CD4-positive, alpha-beta memory T cell (primary cell): ENCODE measurements at regions not wholly inside any gene's neighbourhood (a gene's known extent, or its start where the extent isn't known, plus 50 kb on each side); places are given as distances from the start of the nearest gene placed in this dataset.
"Not testable (repeated sequence)": the region's sequence is repeated elsewhere in the genome, so short reads cannot be mapped to it uniquely, and the experiment has no call there.

Experiments used
- CTCF ChIA-PET: fragments of 350-600 bp; sonication (Branson Sonifier 250); formaldehyde crosslinking; loops from one replicate; lab custom pipeline; 2021; ENCODE audit warnings: inconsistent platforms; ENCODE audit not compliant: partially characterized antibody; lab: Charles Lee
- POLR2A ChIA-PET: fragments of 350-600 bp; sonication (Branson Sonifier 250); formaldehyde crosslinking; loops from one replicate; lab custom pipeline; 2021; ENCODE audit not compliant: partially characterized antibody; lab: Charles Lee
- DNase-seq, 5 donors: peaks; one replicate each; pipeline versions ENCODE4 v3.0.0 to v3.0.0-alpha.2; 2020 to 2022; ENCODE audit warnings: mixed read lengths in 1 of 5
- H3K27ac ChIP-seq: one replicate; pipeline ENCODE4 v1.7.0; 2013; ENCODE audit warnings: low read depth, low read length
- H3K27me3 ChIP-seq: 2 replicates; pipeline ENCODE4 v1.7.0; 2013; ENCODE audit warnings: mild to moderate bottlenecking, low read length, moderate library complexity; ENCODE audit not compliant: insufficient read depth
- H3K36me3 ChIP-seq: 2 replicates; pipeline ENCODE4 v1.7.0; 2013; ENCODE audit warnings: mild to moderate bottlenecking, low read length, moderate library complexity; ENCODE audit not compliant: insufficient read depth
- H3K4me1 ChIP-seq: 2 replicates; pipeline ENCODE4 v1.7.0; 2013; ENCODE audit warnings: mild to moderate bottlenecking, low read length, moderate library complexity; ENCODE audit not compliant: insufficient read depth
- H3K4me3 ChIP-seq, 2 donors: one replicate each; pipeline ENCODE4 v1.7.0; 2013; ENCODE audit warnings: low read length in 2 of 2, mild to moderate bottlenecking in 1 of 2
- H3K9me3 ChIP-seq, 2 donors: one replicate each; pipeline ENCODE4 v1.7.0; 2013; ENCODE audit warnings: low read length in 2 of 2, control low read depth in 1 of 2; ENCODE audit not compliant: control insufficient read depth in 1 of 2
- H3K27ac Mint-ChIP-seq, 7 donors: one replicate each; pipeline ENCODE4 v1.8.0; 2020 to 2021; ENCODE audit warnings: mixed read lengths in 7 of 7, mild to moderate bottlenecking in 6 of 7, inconsistent platforms in 3 of 7, moderate library complexity in 3 of 7
- H3K27me3 Mint-ChIP-seq, 2 donors: one replicate each; pipeline ENCODE4 v1.8.0; 2020 to 2021; ENCODE audit warnings: mixed read lengths in 2 of 2
- H3K36me3 Mint-ChIP-seq, 2 donors: one replicate each; pipeline ENCODE4 v1.8.0; 2020 to 2021; ENCODE audit warnings: mixed read lengths in 2 of 2, inconsistent platforms in 1 of 2, mild to moderate bottlenecking in 1 of 2
- H3K4me1 Mint-ChIP-seq, 4 donors: one replicate each; pipeline ENCODE4 v1.8.0; 2020 to 2021; ENCODE audit warnings: mixed read lengths in 4 of 4, mild to moderate bottlenecking in 1 of 4
- H3K4me3 Mint-ChIP-seq, 8 donors: one replicate each; pipeline ENCODE4 v1.8.0; 2020 to 2021; ENCODE audit warnings: mixed read lengths in 8 of 8, mild to moderate bottlenecking in 7 of 8, moderate library complexity in 6 of 8, inconsistent platforms in 3 of 8
- H3K9me3 Mint-ChIP-seq, 8 donors: one replicate each; pipeline ENCODE4 v1.8.0; 2020 to 2021; ENCODE audit warnings: mixed read lengths in 8 of 8, mild to moderate bottlenecking in 5 of 8, inconsistent platforms in 3 of 8, moderate library complexity in 1 of 8
- intact Hi-C: fragments of 100-400 bp; cut with micrococcal nuclease; formaldehyde crosslinking; loops from one replicate; pipeline ENCODE4 v1.15.1; 2023

GRCh38 chr3:182420741-182421140 lies 372.6 kb upstream of the ATP11B start:
- ChIA-PET CTCF (no interaction called here), POLR2A (no interaction called here)
- Histone ChIP-seq H3K36me3 (no peaks in the 10 kb centered on the region), H3K4me3 (no peak overlapping the region), H3K4me1 (no peaks in the 10 kb centered on the region), H3K27ac (no peak overlapping the region), H3K27me3 (no peaks in the 10 kb centered on the region), H3K9me3 (no peaks in the 10 kb centered on the region)
- intact Hi-C loops, result no loop called here
- Mint-ChIP-seq H3K27ac (no peak overlapping the region), H3K4me1 (no peaks in the 10 kb centered on the region), H3K9me3 (peaks cover 0 to 6% (median 2%) of the 10 kb centered on the region in 8 donors), H3K27me3 (no peaks in the 10 kb centered on the region), H3K36me3 (no peaks in the 10 kb centered on the region), H3K4me3 (no peak overlapping the region)
- no peak for DNase-seq

DNA sequence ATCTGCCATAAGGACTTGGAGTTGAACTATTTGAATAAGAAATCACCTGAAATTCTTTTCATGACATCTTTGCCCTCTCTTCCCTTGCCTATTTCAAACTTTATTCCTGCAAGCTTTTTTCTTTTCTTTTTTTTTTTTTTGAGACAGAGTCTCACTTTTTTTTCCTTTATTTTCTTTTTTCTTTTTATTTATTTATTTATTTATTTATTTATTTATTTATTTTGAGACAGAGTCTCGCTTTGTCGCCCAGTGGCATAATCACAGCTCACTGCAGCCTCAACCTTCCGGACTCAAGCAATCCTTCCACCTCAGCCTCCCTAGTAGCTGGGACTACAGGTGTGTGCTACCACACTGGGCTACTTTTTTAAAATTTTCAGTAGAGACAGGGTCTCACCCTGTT lies 369.3 kb upstream of the ATP11B start:
- H3K36me3 Mint-ChIP-seq, result no peaks in the 10 kb centered on the region
- H3K4me3 Mint-ChIP-seq, result no peak overlapping the region
- H3K9me3 Mint-ChIP-seq, result peaks cover 0 to 7% (median 2%) of the 10 kb centered on the region in 8 donors
- intact Hi-C loops, result no loop called here
- H3K27ac Mint-ChIP-seq, result no peak overlapping the region
- no peak overlapping the region for H3K4me3 ChIP-seq
- ChIA-PET POLR2A (no interaction called here), CTCF (no interaction called here)
- DNase-seq, result no peak
- no peaks in the 10 kb centered on the region for H3K4me1 ChIP-seq
- no peak overlapping the region for H3K27ac ChIP-seq
- no peaks in the 10 kb centered on the region for H3K27me3 Mint-ChIP-seq
- no peaks in the 10 kb centered on the region for H3K27me3 ChIP-seq
- H3K4me1 Mint-ChIP-seq, result no peaks in the 10 kb centered on the region
- no peaks in the 10 kb centered on the region for H3K9me3 ChIP-seq
- H3K36me3 ChIP-seq, result no peaks in the 10 kb centered on the region

- H3K4me1 Mint-ChIP-seq, H3K36me3 ChIP-seq, H3K4me3 Mint-ChIP-seq, H3K27me3 Mint-ChIP-seq, H3K27me3 ChIP-seq, H3K4me1 ChIP-seq, H3K27ac Mint-ChIP-seq, POLR2A ChIA-PET, H3K9me3 ChIP-seq, H3K36me3 Mint-ChIP-seq, H3K9me3 Mint-ChIP-seq, intact Hi-C loops, H3K4me3 ChIP-seq, H3K27ac ChIP-seq, DNase-seq, CTCF ChIA-PET: not testable (repeated sequence)
Observed at GRCh38 chr3:182425926-182426718, 367.2 kb upstream of the ATP11B start.

DNA sequence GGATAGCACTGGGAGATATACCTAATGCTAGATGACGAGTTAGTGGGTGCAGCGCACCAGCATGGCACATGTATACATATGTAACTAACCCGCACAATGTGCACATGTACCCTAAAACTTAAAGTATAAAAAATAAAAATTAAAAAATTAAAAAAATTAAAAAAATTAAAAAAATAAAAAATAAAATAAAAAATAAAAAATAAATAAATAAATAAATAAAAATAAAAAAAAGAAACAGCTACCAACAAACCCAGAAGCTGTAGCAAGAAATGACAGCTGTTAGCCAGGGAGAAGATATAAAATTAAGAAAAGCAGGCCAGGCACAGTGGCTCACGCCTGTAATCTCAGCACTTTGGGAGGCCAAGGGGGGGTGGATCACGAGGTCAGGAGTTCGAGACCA lies 361.3 kb upstream of the ATP11B start:
- H3K27me3 ChIP-seq, H3K27me3 Mint-ChIP-seq, H3K9me3 ChIP-seq, H3K36me3 Mint-ChIP-seq, POLR2A ChIA-PET, H3K36me3 ChIP-seq, H3K9me3 Mint-ChIP-seq, DNase-seq, H3K4me1 Mint-ChIP-seq, H3K27ac Mint-ChIP-seq, intact Hi-C loops, H3K4me3 ChIP-seq, CTCF ChIA-PET, H3K27ac ChIP-seq, H3K4me1 ChIP-seq, H3K4me3 Mint-ChIP-seq: not testable (repeated sequence)

GRCh38 chr3:182435860-182436259 lies 357.4 kb upstream of the ATP11B start:
- Histone ChIP-seq H3K9me3 (no peaks in the 10 kb centered on the region), H3K27me3 (no peaks in the 10 kb centered on the region), H3K4me1 (no peaks in the 10 kb centered on the region), H3K36me3 (no peaks in the 10 kb centered on the region), H3K27ac (no peak overlapping the region), H3K4me3 (no peak overlapping the region)
- H3K27me3 Mint-ChIP-seq, result peaks cover 0 to 1% of the 10 kb centered on the region in 2 donors
- POLR2A ChIA-PET, result no interaction called here
- peaks cover 0 to 7% (median 0%) of the 10 kb centered on the region in 8 donors for H3K9me3 Mint-ChIP-seq
- CTCF ChIA-PET, result no interaction called here
- intact Hi-C loops, result no loop called here
- H3K4me3 Mint-ChIP-seq, result no peak overlapping the region
- H3K36me3 Mint-ChIP-seq, result no peaks in the 10 kb centered on the region
- no peak overlapping the region for H3K27ac Mint-ChIP-seq
- no peak for DNase-seq
- H3K4me1 Mint-ChIP-seq, result no peaks in the 10 kb centered on the region

- Histone ChIP-seq H3K4me3 (no peak overlapping the region), H3K4me1 (no peaks in the 10 kb centered on the region), H3K27me3 (no peaks in the 10 kb centered on the region), H3K9me3 (no peaks in the 10 kb centered on the region), H3K27ac (no peak overlapping the region), H3K36me3 (no peaks in the 10 kb centered on the region)
- ChIA-PET POLR2A (no interaction called here), CTCF (no interaction called here)
- intact Hi-C loops, result no loop called here
- H3K27ac Mint-ChIP-seq, result no peak overlapping the region
- peaks cover 0 to 7% (median 0%) of the 10 kb centered on the region in 8 donors for H3K9me3 Mint-ChIP-seq
- no peak overlapping the region for H3K4me3 Mint-ChIP-seq
- H3K36me3 Mint-ChIP-seq, result no peaks in the 10 kb centered on the region
- peaks cover 0 to 1% of the 10 kb centered on the region in 2 donors for H3K27me3 Mint-ChIP-seq
- H3K4me1 Mint-ChIP-seq, result no peaks in the 10 kb centered on the region
- no peak for DNase-seq
Observed at GRCh38 chr3:182436547-182436946, 356.8 kb upstream of the ATP11B start.

- H3K27me3 Mint-ChIP-seq, result peaks cover 0 to 1% of the 10 kb centered on the region in 2 donors
- Histone ChIP-seq H3K4me3 (no peak overlapping the region), H3K36me3 (no peaks in the 10 kb centered on the region), H3K9me3 (no peaks in the 10 kb centered on the region), H3K4me1 (no peaks in the 10 kb centered on the region), H3K27ac (no peak overlapping the region), H3K27me3 (no peaks in the 10 kb centered on the region)
- H3K36me3 Mint-ChIP-seq, result no peaks in the 10 kb centered on the region
- H3K4me1 Mint-ChIP-seq, result no peaks in the 10 kb centered on the region
- H3K27ac Mint-ChIP-seq, result no peak overlapping the region
- intact Hi-C loops, result no loop called here
- DNase-seq, result no peak
- peaks cover 0 to 7% (median 0%) of the 10 kb centered on the region in 8 donors for H3K9me3 Mint-ChIP-seq
- H3K4me3 Mint-ChIP-seq, result no peak overlapping the region
- POLR2A ChIA-PET, result no interaction called here
- CTCF ChIA-PET, result no interaction called here
Observed at GRCh38 chr3:182438398-182438797, 354.9 kb upstream of the ATP11B start.
